GM13977 (cell line): ENCODE measurements at regions not wholly inside any gene's neighbourhood (a gene's known extent, or its start where the extent isn't known, plus 50 kb on each side); places are given as distances from the start of the nearest gene placed in this dataset.
"Not testable (repeated sequence)": the region's sequence is repeated elsewhere in the genome, so short reads cannot be mapped to it uniquely, and the experiment has no call there.

ENCODE experiments used
- DNase-seq: peaks from one replicate; pipeline ENCODE4 v3.0.0; 2012; ENCODE audit warnings: low spot score
- in situ Hi-C: fragments of 300-500 bp; cut with MboI; formaldehyde crosslinking; loops from one replicate; pipeline ENCODE4 v1.12.0; 2022; ENCODE audit warnings: low sequenced_read_pairs, low pct_unique_long_range_greater_than_20kb, mixed read lengths, inconsistent platforms; ENCODE audit not compliant: unreplicated experiment
- TF ChIP-seq, protein P1 (sequence below): IDR thresholded peaks from 2 replicates; pipeline ENCODE4 v1.5.1; 2012; ENCODE audit warnings: mild to moderate bottlenecking, control low read depth; ENCODE audit not compliant: insufficient read depth; ENCODE audit errors: extremely low read depth, missing control alignments

DNA sequence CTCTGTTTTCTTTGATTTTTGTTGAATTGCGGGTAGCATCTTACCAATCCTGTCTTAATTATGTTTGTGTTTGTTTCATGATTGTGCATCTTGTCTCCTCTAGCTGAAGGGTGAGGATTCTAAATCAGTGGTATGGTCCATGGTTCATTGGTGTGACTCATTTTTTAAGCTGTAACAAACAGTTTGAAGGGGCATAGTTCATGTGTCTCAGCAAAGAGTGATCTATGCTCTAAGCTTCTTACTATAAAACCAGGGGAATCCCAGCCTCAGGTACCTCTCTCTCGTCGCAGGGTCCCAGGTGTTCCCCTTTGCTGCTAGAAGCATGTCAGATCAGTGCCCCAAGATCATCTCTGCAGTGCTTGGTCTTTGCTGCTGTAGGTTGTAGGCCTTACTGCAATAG, 100.1 kb downstream of the OTUD1 start:
- TF ChIP-seq, protein P1, sequence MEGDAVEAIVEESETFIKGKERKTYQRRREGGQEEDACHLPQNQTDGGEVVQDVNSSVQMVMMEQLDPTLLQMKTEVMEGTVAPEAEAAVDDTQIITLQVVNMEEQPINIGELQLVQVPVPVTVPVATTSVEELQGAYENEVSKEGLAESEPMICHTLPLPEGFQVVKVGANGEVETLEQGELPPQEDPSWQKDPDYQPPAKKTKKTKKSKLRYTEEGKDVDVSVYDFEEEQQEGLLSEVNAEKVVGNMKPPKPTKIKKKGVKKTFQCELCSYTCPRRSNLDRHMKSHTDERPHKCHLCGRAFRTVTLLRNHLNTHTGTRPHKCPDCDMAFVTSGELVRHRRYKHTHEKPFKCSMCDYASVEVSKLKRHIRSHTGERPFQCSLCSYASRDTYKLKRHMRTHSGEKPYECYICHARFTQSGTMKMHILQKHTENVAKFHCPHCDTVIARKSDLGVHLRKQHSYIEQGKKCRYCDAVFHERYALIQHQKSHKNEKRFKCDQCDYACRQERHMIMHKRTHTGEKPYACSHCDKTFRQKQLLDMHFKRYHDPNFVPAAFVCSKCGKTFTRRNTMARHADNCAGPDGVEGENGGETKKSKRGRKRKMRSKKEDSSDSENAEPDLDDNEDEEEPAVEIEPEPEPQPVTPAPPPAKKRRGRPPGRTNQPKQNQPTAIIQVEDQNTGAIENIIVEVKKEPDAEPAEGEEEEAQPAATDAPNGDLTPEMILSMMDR: no peak
- in situ Hi-C loops: no loop called here

DNA sequence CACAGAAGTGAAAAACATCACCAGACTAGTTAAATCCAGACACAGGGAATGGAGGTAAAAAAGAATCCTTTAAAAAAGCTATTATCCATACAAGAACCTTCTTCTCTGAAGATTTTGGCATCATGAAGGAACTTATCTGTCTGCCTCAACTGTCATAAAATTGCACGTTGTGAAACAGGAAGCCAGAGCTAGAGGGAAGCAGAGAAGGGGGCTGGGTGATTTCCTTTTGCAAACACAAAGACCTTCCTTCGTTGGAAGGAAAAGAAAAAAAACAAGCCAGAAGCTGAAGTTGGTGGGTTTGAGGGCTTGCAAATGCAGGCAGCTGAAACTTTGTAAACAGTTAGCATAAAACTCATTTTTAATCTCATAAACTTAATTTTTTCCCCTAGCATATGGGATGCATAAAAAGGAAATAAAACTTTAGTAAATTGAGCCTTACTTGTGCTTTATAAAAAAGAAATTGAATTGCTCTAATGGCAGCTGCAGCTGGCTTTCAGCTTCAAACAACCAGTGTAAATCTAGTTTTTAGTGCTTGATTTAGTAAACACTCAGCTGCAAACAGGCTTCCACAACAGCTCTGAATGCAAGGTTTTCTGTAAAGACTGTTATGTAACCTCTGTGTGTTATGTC, 101.6 kb downstream of the OTUD1 start:
- no peak for DNase-seq
- in situ Hi-C loops: no loop called here
- TF ChIP-seq, protein P1: no peak

More for the DNA sequence above, 100.1 kb downstream of the OTUD1 start:
- no peak for DNase-seq

DNA sequence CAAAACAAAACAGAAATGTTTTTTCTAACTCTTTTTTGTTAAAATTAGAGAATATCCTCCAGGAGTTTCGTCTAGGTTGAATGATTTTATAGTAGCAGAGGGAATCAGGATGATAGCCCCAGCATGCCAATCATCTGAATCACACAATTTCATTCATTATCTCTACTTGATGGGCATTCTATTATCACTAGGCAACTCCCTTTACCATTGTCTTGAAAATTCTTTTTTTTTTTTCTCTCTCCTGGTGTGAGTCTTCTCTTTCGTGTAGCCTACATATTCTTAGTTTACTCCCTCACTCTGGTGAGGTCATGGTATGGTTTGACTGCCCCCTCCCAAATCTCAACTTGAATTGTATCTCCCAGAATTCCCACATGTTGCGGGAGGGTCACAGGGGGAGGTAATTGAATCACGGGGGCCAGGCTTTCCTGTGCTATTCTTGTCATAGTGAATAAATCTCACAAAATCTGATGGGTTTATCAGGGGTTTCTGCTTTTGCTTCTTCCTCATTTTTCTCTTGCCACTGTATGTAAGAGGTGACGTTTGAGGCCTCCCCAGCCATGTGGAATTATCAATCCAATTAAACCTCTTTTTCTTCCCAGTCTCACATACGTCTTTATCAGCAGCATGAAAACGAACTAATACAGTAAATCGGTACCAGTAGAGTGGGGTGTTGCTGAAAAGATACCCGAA, 105.0 kb downstream of the OTUD1 start:
- DNase-seq: no peak
- TF ChIP-seq, protein P1: no peak
- in situ Hi-C loops: no loop called here

DNA sequence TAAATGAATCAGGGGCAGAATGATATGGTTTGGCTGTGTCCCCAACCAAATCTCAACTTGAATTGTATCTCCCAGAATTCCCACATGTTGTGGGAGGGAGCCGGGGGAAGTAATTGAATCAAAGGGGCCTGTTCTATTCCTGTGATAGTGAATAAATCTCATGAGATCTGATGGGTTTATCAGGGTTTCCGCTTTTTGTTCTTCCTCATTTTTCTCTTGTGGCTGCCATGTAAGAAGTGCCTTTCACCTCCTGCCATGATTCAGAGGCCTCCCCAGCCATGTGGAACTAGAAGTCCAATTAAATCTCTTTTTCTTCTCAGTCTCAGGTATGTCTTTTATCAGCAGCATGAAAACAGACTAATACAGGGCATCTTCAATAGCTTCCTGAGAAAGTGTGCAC, 107.0 kb downstream of the OTUD1 start:
- DNase-seq: not testable (repeated sequence)

DNA sequence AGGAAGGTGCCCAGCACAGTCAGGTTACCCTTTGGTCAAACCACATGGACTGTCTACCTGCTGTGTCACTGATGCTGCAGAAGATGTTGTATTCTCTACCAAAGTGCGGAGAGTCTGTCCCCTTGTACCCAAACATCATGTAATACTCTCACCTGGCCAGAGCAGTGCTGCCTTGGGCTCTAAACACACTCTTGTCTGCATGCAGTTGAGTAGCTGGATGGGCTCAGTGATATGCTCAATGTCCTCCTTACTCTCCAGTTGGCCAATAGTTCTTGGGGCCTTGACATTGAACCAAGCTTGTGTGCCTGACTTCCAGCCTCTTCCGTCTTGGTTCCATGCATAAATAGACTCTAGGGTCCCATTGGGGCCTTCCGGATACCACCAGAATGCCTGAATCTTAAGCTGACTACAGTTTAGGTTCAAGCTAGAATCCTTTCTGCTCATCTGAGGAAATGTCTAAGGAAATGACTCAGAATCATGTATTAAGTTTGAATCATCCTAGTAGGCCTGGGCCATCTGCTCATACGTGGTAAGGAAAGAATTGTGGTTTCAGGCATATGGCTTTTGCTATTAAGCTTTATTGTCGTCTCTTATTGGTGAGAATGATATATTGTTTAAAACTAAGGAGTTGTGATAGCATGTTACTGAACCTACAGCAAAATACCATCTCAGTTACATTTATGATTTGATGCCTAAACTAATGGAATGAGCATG, 118.0 kb downstream of the OTUD1 start:
- in situ Hi-C loops: no loop called here

More for the DNA sequence above, 107.0 kb downstream of the OTUD1 start:
- in situ Hi-C loops: not testable (repeated sequence)

DNA sequence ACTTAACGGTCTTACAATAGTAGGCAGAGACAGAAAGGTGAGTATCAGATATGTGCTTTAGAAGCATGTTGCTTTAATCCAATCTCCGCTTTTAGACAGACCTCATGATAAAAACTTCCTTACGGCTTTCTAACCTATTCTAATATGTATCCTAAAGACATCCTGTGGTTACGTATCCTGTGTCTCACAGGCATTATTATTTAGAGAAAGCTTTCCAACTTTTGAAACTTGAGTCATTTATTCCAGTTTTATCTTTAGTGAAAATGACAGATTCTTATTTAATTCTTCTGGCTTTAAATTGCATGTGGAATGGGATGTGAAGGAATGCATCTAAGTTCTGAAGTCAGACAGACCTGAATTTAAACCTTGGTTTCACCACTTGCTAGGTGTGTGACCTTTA, 118.9 kb downstream of the OTUD1 start:
- TF ChIP-seq, protein P1: no peak
- in situ Hi-C loops: no loop called here
- no peak for DNase-seq

More for the DNA sequence above, 118.0 kb downstream of the OTUD1 start:
- DNase-seq: no peak
- TF ChIP-seq, protein P1: no peak

DNA sequence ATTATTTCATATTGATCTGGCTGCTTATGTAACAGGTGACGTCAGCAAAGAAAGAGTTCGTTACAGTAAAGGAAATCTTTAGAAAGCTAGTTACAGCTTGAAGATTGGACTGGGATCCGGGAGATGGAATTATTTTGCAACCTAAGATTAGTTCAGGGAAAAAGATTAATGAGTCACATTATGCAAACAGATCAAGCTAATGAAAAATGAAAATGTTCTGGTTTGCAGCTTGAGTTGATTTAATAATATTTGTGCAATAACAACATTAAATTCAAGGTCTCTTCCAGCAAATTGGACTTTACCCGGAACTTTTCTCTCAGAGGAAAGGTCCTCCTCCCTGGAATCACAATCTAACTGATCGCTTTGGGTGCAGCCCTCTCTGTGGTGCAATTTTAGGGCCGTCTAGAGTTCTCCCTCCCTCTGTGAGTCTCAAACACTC, 119.5 kb downstream of the OTUD1 start:
- TF ChIP-seq, protein P1: no peak
- DNase-seq: no peak
- in situ Hi-C loops: no loop called here
